ACC112 (cell line): ENCODE measurements at regions not wholly inside any gene's neighbourhood (a gene's known extent, or its start where the extent isn't known, plus 50 kb on each side); places are given as distances from the start of the nearest gene placed in this dataset.

Source experiments
- H2AFZ ChIP-seq: fragments of 200-600 bp; sonication (generic); one replicate; pipeline ENCODE4 v1.6.0; 2017; ENCODE audit warnings: antibody characterized with exemption, low read length; ENCODE audit not compliant: unreplicated experiment
- H3K27ac ChIP-seq: fragments of 200-600 bp; sonication (generic); 2 replicates; pipeline ENCODE4 v1.5.1; 2014; ENCODE audit warnings: low read depth, mild to moderate bottlenecking, antibody characterized with exemption, low read length, moderate library complexity
- H3K27me3 ChIP-seq: fragments of 200-600 bp; sonication (generic); 2 replicates; pipeline ENCODE4 v1.6.1; 2014; ENCODE audit warnings: mild to moderate bottlenecking, antibody characterized with exemption, low read length, moderate library complexity, mixed read lengths; ENCODE audit not compliant: insufficient read depth
- H3K36me3 ChIP-seq: fragments of 200-600 bp; sonication (generic); 2 replicates; pipeline ENCODE4 v1.6.1; 2016; ENCODE audit warnings: mild to moderate bottlenecking, antibody characterized with exemption, low read length, moderate library complexity, mixed read lengths; ENCODE audit not compliant: insufficient read depth
- H3K4me1 ChIP-seq: fragments of 200-600 bp; sonication (generic); one replicate; pipeline ENCODE4 v1.6.1; 2016; ENCODE audit warnings: low read length, mixed read lengths; ENCODE audit not compliant: insufficient read depth, unreplicated experiment, control insufficient read depth
- H3K4me3 ChIP-seq: fragments of 200-600 bp; sonication (generic); 2 replicates; pipeline ENCODE4 v1.5.1; 2014; ENCODE audit warnings: mild to moderate bottlenecking, low read depth, low read length
- H3K79me2 ChIP-seq: fragments of 200-600 bp; sonication (generic); one replicate; pipeline ENCODE4 v1.6.0; 2016; ENCODE audit warnings: low read length; ENCODE audit not compliant: control insufficient read depth, unreplicated experiment, insufficient read depth

GRCh38 chr5:136675769-136676168 lies 310.4 kb upstream of the TRPC7 start:
- Histone ChIP-seq H2AFZ (no peak overlapping the region), H3K27me3 (no peaks in the 10 kb centered on the region), H3K27ac (no peak overlapping the region), H3K79me2 (no peaks in the 10 kb centered on the region), H3K4me3 (no peak overlapping the region), H3K4me1 (no peaks in the 10 kb centered on the region), H3K36me3 (no peaks in the 10 kb centered on the region)

GRCh38 chr5:136674178-136674577 lies 308.8 kb upstream of the TRPC7 start:
- Histone ChIP-seq H3K36me3 (no peaks in the 10 kb centered on the region), H2AFZ (no peak overlapping the region)

GRCh38 chr5:136667789-136668188 lies 302.4 kb upstream of the TRPC7 start:
- Histone ChIP-seq H3K4me1 (no peaks in the 10 kb centered on the region), H3K36me3 (no peaks in the 10 kb centered on the region), H3K79me2 (no peaks in the 10 kb centered on the region), H3K27ac (no peak overlapping the region), H3K27me3 (no peaks in the 10 kb centered on the region), H2AFZ (no peak overlapping the region), H3K4me3 (no peak overlapping the region)

More at GRCh38 chr5:136674178-136674577, 308.8 kb upstream of the TRPC7 start:
- H3K27me3 ChIP-seq: no peaks in the 10 kb centered on the region
- no peak overlapping the region for H3K4me3 ChIP-seq
- no peaks in the 10 kb centered on the region for H3K4me1 ChIP-seq
- H3K79me2 ChIP-seq: no peaks in the 10 kb centered on the region
- no peak overlapping the region for H3K27ac ChIP-seq

GRCh38 chr5:136666970-136667620 lies 301.8 kb upstream of the TRPC7 start:
- Histone ChIP-seq H3K4me3 (no peak overlapping the region), H3K79me2 (no peaks in the 10 kb centered on the region), H3K27ac (no peak overlapping the region), H2AFZ (no peak overlapping the region), H3K4me1 (no peaks in the 10 kb centered on the region), H3K27me3 (no peaks in the 10 kb centered on the region), H3K36me3 (no peaks in the 10 kb centered on the region)

GRCh38 chr5:136665331-136665730 lies 300.0 kb upstream of the TRPC7 start:
- Histone ChIP-seq H2AFZ (no peak overlapping the region), H3K4me1 (no peaks in the 10 kb centered on the region), H3K27ac (no peak overlapping the region), H3K79me2 (no peaks in the 10 kb centered on the region), H3K36me3 (no peaks in the 10 kb centered on the region), H3K4me3 (no peak overlapping the region), H3K27me3 (no peaks in the 10 kb centered on the region)

GRCh38 chr5:136661026-136661425 lies 295.7 kb upstream of the TRPC7 start:
- Histone ChIP-seq H3K27me3 (no peaks in the 10 kb centered on the region), H3K79me2 (no peaks in the 10 kb centered on the region), H3K36me3 (no peaks in the 10 kb centered on the region), H3K4me3 (no peak overlapping the region), H3K4me1 (no peaks in the 10 kb centered on the region), H2AFZ (no peak overlapping the region), H3K27ac (no peak overlapping the region)

- Histone ChIP-seq H3K4me1 (peaks cover 11% of the 10 kb centered on the region), H3K4me3 (no peak overlapping the region), H3K27me3 (no peaks in the 10 kb centered on the region), H3K36me3 (no peaks in the 10 kb centered on the region), H2AFZ (no peak overlapping the region), H3K27ac (no peak overlapping the region), H3K79me2 (no peaks in the 10 kb centered on the region)
These were observed 291.5 kb upstream of the TRPC7 start for GRCh38 chr5:136656811-136657210.

GRCh38 chr5:136655468-136655867 lies 290.1 kb upstream of the TRPC7 start:
- no peak overlapping the region for H3K4me3 ChIP-seq
- H2AFZ ChIP-seq: no peak overlapping the region
- peaks cover 11% of the 10 kb centered on the region for H3K4me1 ChIP-seq
- no peaks in the 10 kb centered on the region for H3K79me2 ChIP-seq
- no peaks in the 10 kb centered on the region for H3K27me3 ChIP-seq
- H3K27ac ChIP-seq: no peak overlapping the region
- no peaks in the 10 kb centered on the region for H3K36me3 ChIP-seq

GRCh38 chr5:136646915-136647314 lies 281.6 kb upstream of the TRPC7 start:
- Histone ChIP-seq H3K4me3 (no peak overlapping the region), H2AFZ (no peak overlapping the region), H3K27ac (no peak overlapping the region), H3K79me2 (no peaks in the 10 kb centered on the region), H3K27me3 (no peaks in the 10 kb centered on the region), H3K36me3 (no peaks in the 10 kb centered on the region), H3K4me1 (no peaks in the 10 kb centered on the region)

- Histone ChIP-seq H3K4me3 (no peak overlapping the region), H3K36me3 (no peaks in the 10 kb centered on the region), H3K27ac (no peak overlapping the region)
These were observed 277.6 kb upstream of the TRPC7 start for GRCh38 chr5:136642976-136643375.

GRCh38 chr5:136639616-136640015 lies 274.3 kb upstream of the TRPC7 start:
- no peak overlapping the region for H3K4me3 ChIP-seq
- H2AFZ ChIP-seq: no peak overlapping the region
- H3K27me3 ChIP-seq: peaks cover 14% of the 10 kb centered on the region; the same call in 1 of the 2 replicates
- no peaks in the 10 kb centered on the region for H3K4me1 ChIP-seq
- H3K36me3 ChIP-seq: no peaks in the 10 kb centered on the region
- no peaks in the 10 kb centered on the region for H3K79me2 ChIP-seq
- no peak overlapping the region for H3K27ac ChIP-seq

More at GRCh38 chr5:136642976-136643375, 277.6 kb upstream of the TRPC7 start:
- Histone ChIP-seq H3K79me2 (no peaks in the 10 kb centered on the region), H2AFZ (no peak overlapping the region), H3K27me3 (0 out of 2 replicates have a peak, but pooled peaks cover 5% of the 10 kb centered on the region), H3K4me1 (no peaks in the 10 kb centered on the region)
